PFSK-1 (cell line): ENCODE measurements at regions not wholly inside any gene's neighbourhood (a gene's known extent, or its start where the extent isn't known, plus 50 kb on each side); places are given as distances from the start of the nearest gene placed in this dataset.

Source experiments
- POLR2AphosphoS5 ChIP-seq: IDR thresholded peaks from 2 replicates; pipeline ENCODE4 v1.6.1; 2012; ENCODE audit warnings: low read depth, mild to moderate bottlenecking, control low read depth, low read length, moderate library complexity
- TAF1 ChIP-seq: IDR thresholded peaks from 2 replicates; pipeline ENCODE4 v1.6.1; 2012; ENCODE audit warnings: low read length, control low read depth, borderline replicate concordance; ENCODE audit not compliant: insufficient read depth

DNA sequence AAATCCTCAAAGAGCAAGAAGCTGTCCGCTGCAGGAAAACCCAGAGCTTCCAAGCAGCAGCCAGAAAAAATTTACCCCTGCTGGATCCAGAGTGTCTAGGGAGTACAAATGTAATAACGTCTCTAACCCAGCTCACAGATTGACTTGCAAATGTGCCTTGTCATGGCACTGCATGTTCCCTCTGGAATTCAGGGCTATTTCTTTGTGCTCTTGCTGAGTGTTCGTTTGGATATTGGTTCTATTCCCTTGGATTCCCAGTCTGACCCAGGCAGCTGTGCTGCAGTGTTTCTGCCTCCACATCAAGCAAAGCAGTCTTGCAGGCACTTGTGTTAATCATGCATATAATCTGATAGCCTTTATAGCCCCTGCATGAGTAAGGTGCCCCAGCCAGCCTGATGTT is 209.9 kb upstream of the GHITM start:
- no peak for TF ChIP-seq TAF1
- no peak for TF ChIP-seq POLR2AphosphoS5
